ENCODE measurements at regions not wholly inside any gene's neighbourhood (a gene's known extent, or its start where the extent isn't known, plus 50 kb on each side); places are given as distances from the start of the nearest gene placed in this dataset.
A peak's percentile ranks its signal among the peaks of the same experiment; 100 is the strongest.

- Histone ChIP-seq H3K9ac (ENCODE audit: insufficient read depth, low read length, poor library complexity, severe bottlenecking) (no peak overlapping the region), H3K36me3 (replicated peaks in 1 of 2; ENCODE audit: control insufficient read depth in 1 of 2, insufficient read depth in 2 of 2, low read length in 2 of 2) (no peaks in the 10 kb centered on the region), H4K20me1 (ENCODE audit: insufficient read depth, low read length) (no peaks in the 10 kb centered on the region), H3K27ac (ENCODE audit: low read depth in 1 of 2, low read length in 2 of 2) (no peak overlapping the region), H3K27me3 (ENCODE audit: control insufficient read depth in 2 of 2, insufficient read depth in 2 of 2, low read length in 2 of 2) (no peaks in the 10 kb centered on the region), H2AFZ (ENCODE audit: insufficient read depth, low read depth, low read length, poor library complexity, severe bottlenecking) (peak overlapping the region; percentile 12), H3K9me3 (replicated peaks in 1 of 2; ENCODE audit: control insufficient read depth in 1 of 2, insufficient read depth in 1 of 2, low read length in 2 of 2) (no peaks in the 10 kb centered on the region), H3K4me1 (ENCODE audit: control insufficient read depth in 1 of 2, insufficient read depth in 2 of 2, low read length in 2 of 2) (peaks cover 22 to 26% of the 10 kb centered on the region in 2 donors), H3K79me2 (ENCODE audit: insufficient read depth, low read length) (no peaks in the 10 kb centered on the region), H3K4me3 (replicated peaks in 1 of 3; ENCODE audit: low read depth in 2 of 3, low read length in 3 of 3) (no peak overlapping the region), H3K4me2 (replicated peaks; ENCODE audit: extremely low read depth, low read length, poor library complexity, severe bottlenecking) (no peak overlapping the region)
- intact Hi-C loops (cut with micrococcal nuclease): no loop called here
- Mint-ChIP-seq H3K4me3 (no peak overlapping the region), H3K36me3 (no peaks in the 10 kb centered on the region), H3K27ac (peak overlapping the region in 3 of 7 donors; percentile 13 to 34 (median 16)), H3K4me1 (peaks cover 34% of the 10 kb centered on the region), H3K9me3 (peaks cover 0 to 1% (median 0%) of the 10 kb centered on the region in 7 donors), H3K27me3 (ENCODE audit: low read depth in 3 of 3) (no peaks in the 10 kb centered on the region)
- WGBS (ENCODE audit: insufficient coverage): 100% methylated on average over 1 of the region's 3 CpGs
- DNase-seq: peak in 1 of 3 donors; percentile 23
- TF ChIP-seq, protein P1, sequence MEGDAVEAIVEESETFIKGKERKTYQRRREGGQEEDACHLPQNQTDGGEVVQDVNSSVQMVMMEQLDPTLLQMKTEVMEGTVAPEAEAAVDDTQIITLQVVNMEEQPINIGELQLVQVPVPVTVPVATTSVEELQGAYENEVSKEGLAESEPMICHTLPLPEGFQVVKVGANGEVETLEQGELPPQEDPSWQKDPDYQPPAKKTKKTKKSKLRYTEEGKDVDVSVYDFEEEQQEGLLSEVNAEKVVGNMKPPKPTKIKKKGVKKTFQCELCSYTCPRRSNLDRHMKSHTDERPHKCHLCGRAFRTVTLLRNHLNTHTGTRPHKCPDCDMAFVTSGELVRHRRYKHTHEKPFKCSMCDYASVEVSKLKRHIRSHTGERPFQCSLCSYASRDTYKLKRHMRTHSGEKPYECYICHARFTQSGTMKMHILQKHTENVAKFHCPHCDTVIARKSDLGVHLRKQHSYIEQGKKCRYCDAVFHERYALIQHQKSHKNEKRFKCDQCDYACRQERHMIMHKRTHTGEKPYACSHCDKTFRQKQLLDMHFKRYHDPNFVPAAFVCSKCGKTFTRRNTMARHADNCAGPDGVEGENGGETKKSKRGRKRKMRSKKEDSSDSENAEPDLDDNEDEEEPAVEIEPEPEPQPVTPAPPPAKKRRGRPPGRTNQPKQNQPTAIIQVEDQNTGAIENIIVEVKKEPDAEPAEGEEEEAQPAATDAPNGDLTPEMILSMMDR (IDR thresholded peaks at IDR 0.05): no peak
Measured at GRCh38 chr14:58739674-58740073, 101.9 kb downstream of the DACT1 start.

- H3K27ac ChIP-seq (ENCODE audit: low read depth in 1 of 2, low read length in 2 of 2): no peak overlapping the region
- H3K27ac Mint-ChIP-seq: no peak overlapping the region
- no peaks in the 10 kb centered on the region for H3K79me2 ChIP-seq (ENCODE audit: insufficient read depth, low read length)
- no peak overlapping the region for H3K4me3 Mint-ChIP-seq
- H3K4me3 ChIP-seq (replicated peaks in 1 of 3; ENCODE audit: low read depth in 2 of 3, low read length in 3 of 3): no peak overlapping the region
- peaks cover 22 to 26% of the 10 kb centered on the region in 2 donors for H3K4me1 ChIP-seq (ENCODE audit: control insufficient read depth in 1 of 2, insufficient read depth in 2 of 2, low read length in 2 of 2)
- no peak overlapping the region for H3K4me2 ChIP-seq (replicated peaks; ENCODE audit: extremely low read depth, low read length, poor library complexity, severe bottlenecking)
- WGBS (ENCODE audit: insufficient coverage): 93% methylated on average over 3 of the region's 4 CpGs
- H3K4me1 Mint-ChIP-seq: peaks cover 41% of the 10 kb centered on the region
- no peaks in the 10 kb centered on the region for H3K27me3 ChIP-seq (ENCODE audit: control insufficient read depth in 2 of 2, insufficient read depth in 2 of 2, low read length in 2 of 2)
- no peaks in the 10 kb centered on the region for H3K9me3 ChIP-seq (replicated peaks in 1 of 2; ENCODE audit: control insufficient read depth in 1 of 2, insufficient read depth in 1 of 2, low read length in 2 of 2)
- no peaks in the 10 kb centered on the region for H4K20me1 ChIP-seq (ENCODE audit: insufficient read depth, low read length)
- peaks cover 0 to 1% (median 0%) of the 10 kb centered on the region in 7 donors for H3K9me3 Mint-ChIP-seq
- no peaks in the 10 kb centered on the region for H3K36me3 ChIP-seq (replicated peaks in 1 of 2; ENCODE audit: control insufficient read depth in 1 of 2, insufficient read depth in 2 of 2, low read length in 2 of 2)
- H2AFZ ChIP-seq (ENCODE audit: insufficient read depth, low read depth, low read length, poor library complexity, severe bottlenecking): no peak overlapping the region
- no peak overlapping the region for H3K9ac ChIP-seq (ENCODE audit: insufficient read depth, low read length, poor library complexity, severe bottlenecking)
- peaks cover 0 to 1% of the 10 kb centered on the region in 2 donors for H3K36me3 Mint-ChIP-seq
- H3K27me3 Mint-ChIP-seq (ENCODE audit: low read depth in 3 of 3): no peaks in the 10 kb centered on the region
- intact Hi-C loops (cut with micrococcal nuclease): no loop called here
- DNase-seq: no peak
- TF ChIP-seq, protein P1 (IDR thresholded peaks at IDR 0.05): no peak
Measured at GRCh38 chr14:58740379-58740935, 102.7 kb downstream of the DACT1 start.

Data from CD14-positive monocyte (primary cell).